ENCODE measurements at regions not wholly inside any gene's neighbourhood (a gene's known extent, or its start where the extent isn't known, plus 50 kb on each side); places are given as distances from the start of the nearest gene placed in this dataset.

DNA sequence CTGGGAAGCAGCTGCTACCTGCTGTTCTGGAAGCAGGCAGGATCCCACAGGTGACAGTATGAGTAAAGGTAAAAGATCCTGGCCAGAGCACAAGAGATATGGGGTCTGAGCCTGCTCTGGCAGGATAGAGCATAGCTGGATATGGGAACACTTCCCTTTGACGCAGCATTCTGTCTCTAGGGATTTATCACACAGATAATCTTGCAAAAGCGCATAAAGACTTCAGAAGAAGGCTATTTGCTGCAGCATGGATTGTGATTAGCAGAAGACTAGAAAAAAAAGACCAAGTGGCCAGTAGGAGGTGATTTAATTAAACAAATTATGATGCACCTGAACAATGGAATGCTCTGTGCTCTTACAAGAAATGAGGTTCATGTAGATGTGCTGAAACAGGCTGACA, 52.4 kb upstream of the PWWP2A start:
- ChIA-PET CTCF (no interaction called here), POLR2A (no interaction called here)
- TF ChIP-seq ZNF350 (tag by site-specific recombination; IDR thresholded peaks at IDR 0.05) (no peak), ZBTB1 (tag by site-specific recombination; IDR thresholded peaks at IDR 0.05) (no peak)
- H3K36me3 ChIP-seq (ENCODE audit: control insufficient read depth in 2 of 2, insufficient read depth in 1 of 2, low read length in 2 of 2) = no peaks in the 10 kb centered on the region
- H3K9me3 ChIP-seq (ENCODE audit: control insufficient read depth, insufficient read depth, low read depth, low read length) = no peaks in the 10 kb centered on the region
- H3K27ac ChIP-seq (ENCODE audit: extremely low read depth, low read depth, low read length) = no peak overlapping the region
- H3K4me1 ChIP-seq (ENCODE audit: control insufficient read depth, insufficient read depth, low read length) = peaks cover under 1% of the 10 kb centered on the region; the same call in 1 of the 2 replicates
- H3K4me3 ChIP-seq (ENCODE audit: low read depth, low read length) = no peak overlapping the region

- TF ChIP-seq YY2 (tag by site-specific recombination; IDR thresholded peaks at IDR 0.05) (no peak), ZFP69B (tag by site-specific recombination; IDR thresholded peaks at IDR 0.05) (no peak), ZBTB21 (tag by site-specific recombination; IDR thresholded peaks at IDR 0.05) (no peak), ZNF837 (tag by site-specific recombination; IDR thresholded peaks at IDR 0.05) (no peak), MZF1 (tag by site-specific recombination; IDR thresholded peaks at IDR 0.05; ENCODE audit: borderline replicate concordance) (no peak), ZNF324 (tag by site-specific recombination; IDR thresholded peaks at IDR 0.05) (no peak), GLIS1 (tag by site-specific recombination; IDR thresholded peaks at IDR 0.05) (no peak), ZNF701 (tag by site-specific recombination; IDR thresholded peaks at IDR 0.05) (no peak), ZNF623 (tag by site-specific recombination; IDR thresholded peaks at IDR 0.05) (no peak), ZNF843 (tag by site-specific recombination; IDR thresholded peaks at IDR 0.05) (no peak), ZNF175 (tag by site-specific recombination; IDR thresholded peaks at IDR 0.05) (no peak), KLF8 (tag by site-specific recombination; IDR thresholded peaks at IDR 0.05) (no peak), SP3 (tag by site-specific recombination; IDR thresholded peaks at IDR 0.05) (no peak)
- TF ChIP-seq, protein P1, sequence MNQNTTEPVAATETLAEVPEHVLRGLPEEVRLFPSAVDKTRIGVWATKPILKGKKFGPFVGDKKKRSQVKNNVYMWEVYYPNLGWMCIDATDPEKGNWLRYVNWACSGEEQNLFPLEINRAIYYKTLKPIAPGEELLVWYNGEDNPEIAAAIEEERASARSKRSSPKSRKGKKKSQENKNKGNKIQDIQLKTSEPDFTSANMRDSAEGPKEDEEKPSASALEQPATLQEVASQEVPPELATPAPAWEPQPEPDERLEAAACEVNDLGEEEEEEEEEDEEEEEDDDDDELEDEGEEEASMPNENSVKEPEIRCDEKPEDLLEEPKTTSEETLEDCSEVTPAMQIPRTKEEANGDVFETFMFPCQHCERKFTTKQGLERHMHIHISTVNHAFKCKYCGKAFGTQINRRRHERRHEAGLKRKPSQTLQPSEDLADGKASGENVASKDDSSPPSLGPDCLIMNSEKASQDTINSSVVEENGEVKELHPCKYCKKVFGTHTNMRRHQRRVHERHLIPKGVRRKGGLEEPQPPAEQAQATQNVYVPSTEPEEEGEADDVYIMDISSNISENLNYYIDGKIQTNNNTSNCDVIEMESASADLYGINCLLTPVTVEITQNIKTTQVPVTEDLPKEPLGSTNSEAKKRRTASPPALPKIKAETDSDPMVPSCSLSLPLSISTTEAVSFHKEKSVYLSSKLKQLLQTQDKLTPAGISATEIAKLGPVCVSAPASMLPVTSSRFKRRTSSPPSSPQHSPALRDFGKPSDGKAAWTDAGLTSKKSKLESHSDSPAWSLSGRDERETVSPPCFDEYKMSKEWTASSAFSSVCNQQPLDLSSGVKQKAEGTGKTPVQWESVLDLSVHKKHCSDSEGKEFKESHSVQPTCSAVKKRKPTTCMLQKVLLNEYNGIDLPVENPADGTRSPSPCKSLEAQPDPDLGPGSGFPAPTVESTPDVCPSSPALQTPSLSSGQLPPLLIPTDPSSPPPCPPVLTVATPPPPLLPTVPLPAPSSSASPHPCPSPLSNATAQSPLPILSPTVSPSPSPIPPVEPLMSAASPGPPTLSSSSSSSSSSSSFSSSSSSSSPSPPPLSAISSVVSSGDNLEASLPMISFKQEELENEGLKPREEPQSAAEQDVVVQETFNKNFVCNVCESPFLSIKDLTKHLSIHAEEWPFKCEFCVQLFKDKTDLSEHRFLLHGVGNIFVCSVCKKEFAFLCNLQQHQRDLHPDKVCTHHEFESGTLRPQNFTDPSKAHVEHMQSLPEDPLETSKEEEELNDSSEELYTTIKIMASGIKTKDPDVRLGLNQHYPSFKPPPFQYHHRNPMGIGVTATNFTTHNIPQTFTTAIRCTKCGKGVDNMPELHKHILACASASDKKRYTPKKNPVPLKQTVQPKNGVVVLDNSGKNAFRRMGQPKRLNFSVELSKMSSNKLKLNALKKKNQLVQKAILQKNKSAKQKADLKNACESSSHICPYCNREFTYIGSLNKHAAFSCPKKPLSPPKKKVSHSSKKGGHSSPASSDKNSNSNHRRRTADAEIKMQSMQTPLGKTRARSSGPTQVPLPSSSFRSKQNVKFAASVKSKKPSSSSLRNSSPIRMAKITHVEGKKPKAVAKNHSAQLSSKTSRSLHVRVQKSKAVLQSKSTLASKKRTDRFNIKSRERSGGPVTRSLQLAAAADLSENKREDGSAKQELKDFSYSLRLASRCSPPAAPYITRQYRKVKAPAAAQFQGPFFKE (tag by site-specific recombination; IDR thresholded peaks at IDR 0.05; ENCODE audit: borderline replicate concordance) = no peak
- TF ChIP-seq, protein P2, sequence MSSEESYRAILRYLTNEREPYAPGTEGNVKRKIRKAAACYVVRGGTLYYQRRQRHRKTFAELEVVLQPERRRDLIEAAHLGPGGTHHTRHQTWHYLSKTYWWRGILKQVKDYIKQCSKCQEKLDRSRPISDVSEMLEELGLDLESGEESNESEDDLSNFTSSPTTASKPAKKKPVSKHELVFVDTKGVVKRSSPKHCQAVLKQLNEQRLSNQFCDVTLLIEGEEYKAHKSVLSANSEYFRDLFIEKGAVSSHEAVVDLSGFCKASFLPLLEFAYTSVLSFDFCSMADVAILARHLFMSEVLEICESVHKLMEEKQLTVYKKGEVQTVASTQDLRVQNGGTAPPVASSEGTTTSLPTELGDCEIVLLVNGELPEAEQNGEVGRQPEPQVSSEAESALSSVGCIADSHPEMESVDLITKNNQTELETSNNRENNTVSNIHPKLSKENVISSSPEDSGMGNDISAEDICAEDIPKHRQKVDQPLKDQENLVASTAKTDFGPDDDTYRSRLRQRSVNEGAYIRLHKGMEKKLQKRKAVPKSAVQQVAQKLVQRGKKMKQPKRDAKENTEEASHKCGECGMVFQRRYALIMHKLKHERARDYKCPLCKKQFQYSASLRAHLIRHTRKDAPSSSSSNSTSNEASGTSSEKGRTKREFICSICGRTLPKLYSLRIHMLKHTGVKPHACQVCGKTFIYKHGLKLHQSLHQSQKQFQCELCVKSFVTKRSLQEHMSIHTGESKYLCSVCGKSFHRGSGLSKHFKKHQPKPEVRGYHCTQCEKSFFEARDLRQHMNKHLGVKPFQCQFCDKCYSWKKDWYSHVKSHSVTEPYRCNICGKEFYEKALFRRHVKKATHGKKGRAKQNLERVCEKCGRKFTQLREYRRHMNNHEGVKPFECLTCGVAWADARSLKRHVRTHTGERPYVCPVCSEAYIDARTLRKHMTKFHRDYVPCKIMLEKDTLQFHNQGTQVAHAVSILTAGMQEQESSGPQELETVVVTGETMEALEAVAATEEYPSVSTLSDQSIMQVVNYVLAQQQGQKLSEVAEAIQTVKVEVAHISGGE (tag by site-specific recombination; conservative IDR thresholded peaks at IDR 0.05; ENCODE audit: low read depth) = no peak
- Histone ChIP-seq H3K4me3 (ENCODE audit: low read depth, low read length) (no peak overlapping the region), H3K36me3 (ENCODE audit: control insufficient read depth in 2 of 2, insufficient read depth in 1 of 2, low read length in 2 of 2) (no peaks in the 10 kb centered on the region), H3K4me1 (ENCODE audit: control insufficient read depth, insufficient read depth, low read length) (peaks cover 18% of the 10 kb centered on the region), H3K27ac (ENCODE audit: extremely low read depth, low read depth, low read length) (no peak overlapping the region), H3K9me3 (ENCODE audit: control insufficient read depth, insufficient read depth, low read depth, low read length) (no peaks in the 10 kb centered on the region)
- POLR2A ChIA-PET = no interaction called here
- CTCF ChIA-PET = interaction anchor here (0.6 to 0.7 kb wide), 2 partner anchors 10 to 953 kb away, joined by 3 to 4 read pairs; no protein-coding TSS in a partner anchor
Measured at GRCh38 chr5:160169326-160169725, 50.1 kb upstream of the PWWP2A start.

Data from HEK293 (cell line).